Lung (tissue), 11 donors: ENCODE measurements at regions not wholly inside any gene's neighbourhood (a gene's known extent, or its start where the extent isn't known, plus 50 kb on each side); places are given as distances from the start of the nearest gene placed in this dataset.
A peak's percentile ranks its signal among the peaks of the same experiment; 100 is the strongest.

ENCODE experiments used
- ATAC-seq: fragments of 200-7000 bp; cut with Tn5 transposase; one replicate; pipeline ENCODE4 v1.9.1; 2020; ENCODE audit warnings: moderate number of reproducible peaks; ENCODE audit not compliant: insufficient read depth, low FRiP score
- DNase-seq, 3 donors: peaks; one replicate each; pipeline ENCODE4 v3.0.0-alpha.2; 2013 to 2017
- H3K27ac ChIP-seq, 2 donors: one replicate each; pipeline ENCODE4 v1.5.1; 2013; ENCODE audit warnings: mild to moderate bottlenecking in 2 of 2, moderate library complexity in 2 of 2, control low read depth in 1 of 2, inconsistent platforms in 1 of 2, low read depth in 1 of 2, low read length in 1 of 2
- H3K27me3 ChIP-seq, 3 donors: one replicate each; pipeline ENCODE4 v1.5.1; 2013; ENCODE audit warnings: low read length in 2 of 3; ENCODE audit not compliant: control insufficient read depth in 3 of 3, insufficient read depth in 3 of 3
- H3K36me3 ChIP-seq, 4 donors: one replicate each; pipeline ENCODE4 v1.5.1; 2013; ENCODE audit warnings: low read length in 4 of 4, mild to moderate bottlenecking in 1 of 4, moderate library complexity in 1 of 4; ENCODE audit not compliant: control insufficient read depth in 4 of 4, insufficient read depth in 4 of 4
- H3K4me1 ChIP-seq, 5 donors: one replicate each; pipeline ENCODE4 v1.5.1; 2013; ENCODE audit warnings: low read length in 5 of 5, mild to moderate bottlenecking in 2 of 5, moderate library complexity in 1 of 5; ENCODE audit not compliant: control insufficient read depth in 5 of 5, insufficient read depth in 5 of 5
- H3K4me3 ChIP-seq: one replicate; pipeline ENCODE4 v1.5.1; 2013; ENCODE audit warnings: mild to moderate bottlenecking, control low read depth, moderate library complexity
- H3K9ac ChIP-seq, 2 donors: one replicate each; pipeline ENCODE4 v1.5.1; 2013; ENCODE audit warnings: low read length in 2 of 2, control low read depth in 1 of 2; ENCODE audit not compliant: insufficient read depth in 1 of 2
- H3K9me3 ChIP-seq, 4 donors: one replicate each; pipeline ENCODE4 v1.5.1; 2013; ENCODE audit warnings: low read length in 3 of 4, mild to moderate bottlenecking in 1 of 4, moderate library complexity in 1 of 4; ENCODE audit not compliant: control insufficient read depth in 4 of 4, insufficient read depth in 3 of 4
- CTCF ChIP-seq: IDR thresholded peaks from 2 replicates; pipeline ENCODE4 v1.5.1; 2012; ENCODE audit warnings: mild to moderate bottlenecking; ENCODE audit errors: control extremely low read depth, extremely low read depth
- WGBS, 2 donors: extraction: QIAGEN DNeasy Blood & Tissue Kit; methylation state at CpG; one replicate each; pipeline ENCODE4 v1.1.7; 2013; 5-methylcytosine and 5-hydroxymethylcytosine counted together
- donor health status: control.
- donor health status: control.
- donor health status: Bipolar disorder and iron deficiency.
- donor health status: healthy.
- donor health status: DM: yes; HTN: yes; CAD: no.

GRCh38 chr20:11188843-11189603 is 515.2 kb upstream of the JAG1 start:
- 74 to 91% methylated on average over 8 of the region's 8 CpGs for WGBS, 2 donors
- peaks cover 0 to 16% (median 0%) of the 10 kb centered on the region in 5 donors for H3K4me1 ChIP-seq
- H3K9me3 ChIP-seq, result peaks cover 0 to 6% (median 0%) of the 10 kb centered on the region in 4 donors
- no peak overlapping the region for H3K4me3 ChIP-seq
- DNase-seq (no peak), ATAC-seq (no peak)
- TF ChIP-seq CTCF, result no peak
- H3K36me3 ChIP-seq, result no peaks in the 10 kb centered on the region
- H3K27ac ChIP-seq, result no peak overlapping the region
- no peak overlapping the region for H3K9ac ChIP-seq
- no peaks in the 10 kb centered on the region for H3K27me3 ChIP-seq

GRCh38 chr20:11190741-11191140 is 516.9 kb upstream of the JAG1 start:
- no peak overlapping the region for H3K27ac ChIP-seq
- H3K4me1 ChIP-seq, result peaks cover 0 to 26% (median 9%) of the 10 kb centered on the region in 5 donors
- H3K9me3 ChIP-seq, result no peaks in the 10 kb centered on the region
- 90 to 98% methylated on average over 2 of the region's 2 CpGs for WGBS, 2 donors
- no peaks in the 10 kb centered on the region for H3K27me3 ChIP-seq
- ATAC-seq (no peak), DNase-seq (no peak)
- H3K9ac ChIP-seq, result no peak overlapping the region
- no peak overlapping the region for H3K4me3 ChIP-seq
- no peak for TF ChIP-seq CTCF
- H3K36me3 ChIP-seq, result no peaks in the 10 kb centered on the region

GRCh38 chr20:11192106-11192505 is 518.3 kb upstream of the JAG1 start:
- ATAC-seq, result no peak
- Histone ChIP-seq H3K27me3 (no peaks in the 10 kb centered on the region), H3K4me3 (no peak overlapping the region), H3K27ac (no peak overlapping the region), H3K9me3 (no peaks in the 10 kb centered on the region), H3K36me3 (no peaks in the 10 kb centered on the region), H3K9ac (no peak overlapping the region), H3K4me1 (peaks cover 3 to 26% (median 10%) of the 10 kb centered on the region in 5 donors)
- DNase-seq, result peak in 2 of 3 donors; percentile 80 to 88
- 93 to 98% methylated on average over 1 of the region's 1 CpG for WGBS, 2 donors
- TF ChIP-seq CTCF, result no peak

GRCh38 chr20:11193241-11193640 is 519.4 kb upstream of the JAG1 start:
- ATAC-seq (no peak), DNase-seq (no peak)
- Histone ChIP-seq H3K9me3 (no peaks in the 10 kb centered on the region), H3K9ac (no peak overlapping the region), H3K27ac (no peak overlapping the region), H3K36me3 (no peaks in the 10 kb centered on the region), H3K4me3 (no peak overlapping the region), H3K4me1 (peaks cover 3 to 26% (median 10%) of the 10 kb centered on the region in 5 donors), H3K27me3 (no peaks in the 10 kb centered on the region)
- TF ChIP-seq CTCF, result no peak
